Peyer's patch (tissue), 4 donors: ENCODE measurements at regions not wholly inside any gene's neighbourhood (a gene's known extent, or its start where the extent isn't known, plus 50 kb on each side); places are given as distances from the start of the nearest gene placed in this dataset.

Experiments
- POLR2A ChIP-seq, 2 donors: fragments of 450-650 bp; IDR thresholded peaks; one replicate each; pipeline ENCODE4 v1.5.1; 2017; ENCODE audit warnings: antibody characterized with exemption in 2 of 2, mild to moderate bottlenecking in 2 of 2, moderate library complexity in 2 of 2
- TF ChIP-seq, protein P1 (sequence below), 6 experiments: fragments of 450-650 bp in 4 of 6; fragments of 200-600 bp in 2 of 6; sonication (generic) in 1 of 6; IDR thresholded peaks; one replicate each; pipeline ENCODE4 v1.5.1; 2017 to 2019; ENCODE audit warnings: antibody characterized with exemption in 6 of 6, mild to moderate bottlenecking in 3 of 6, moderate library complexity in 1 of 6

DNA sequence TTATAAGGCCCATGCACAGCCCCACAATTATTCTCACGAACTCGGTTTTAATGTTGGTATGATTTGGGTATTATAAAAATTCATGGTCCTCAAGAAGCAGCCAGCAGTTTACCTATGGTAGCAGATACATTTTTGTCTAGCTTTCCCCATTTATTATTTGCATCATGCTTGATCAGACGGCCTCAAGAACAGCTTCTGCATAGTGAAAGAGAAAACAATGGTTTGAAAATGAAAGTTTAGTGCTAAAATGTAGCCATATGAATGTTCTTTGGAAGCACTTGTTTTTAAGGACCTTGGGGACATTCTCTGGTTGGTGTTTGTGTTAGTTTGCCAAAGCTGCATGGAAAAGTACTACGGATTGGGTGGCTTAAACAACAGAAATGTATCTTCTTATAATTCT lies 72.4 kb upstream of the CPHXL start:
- TF ChIP-seq, protein P1, sequence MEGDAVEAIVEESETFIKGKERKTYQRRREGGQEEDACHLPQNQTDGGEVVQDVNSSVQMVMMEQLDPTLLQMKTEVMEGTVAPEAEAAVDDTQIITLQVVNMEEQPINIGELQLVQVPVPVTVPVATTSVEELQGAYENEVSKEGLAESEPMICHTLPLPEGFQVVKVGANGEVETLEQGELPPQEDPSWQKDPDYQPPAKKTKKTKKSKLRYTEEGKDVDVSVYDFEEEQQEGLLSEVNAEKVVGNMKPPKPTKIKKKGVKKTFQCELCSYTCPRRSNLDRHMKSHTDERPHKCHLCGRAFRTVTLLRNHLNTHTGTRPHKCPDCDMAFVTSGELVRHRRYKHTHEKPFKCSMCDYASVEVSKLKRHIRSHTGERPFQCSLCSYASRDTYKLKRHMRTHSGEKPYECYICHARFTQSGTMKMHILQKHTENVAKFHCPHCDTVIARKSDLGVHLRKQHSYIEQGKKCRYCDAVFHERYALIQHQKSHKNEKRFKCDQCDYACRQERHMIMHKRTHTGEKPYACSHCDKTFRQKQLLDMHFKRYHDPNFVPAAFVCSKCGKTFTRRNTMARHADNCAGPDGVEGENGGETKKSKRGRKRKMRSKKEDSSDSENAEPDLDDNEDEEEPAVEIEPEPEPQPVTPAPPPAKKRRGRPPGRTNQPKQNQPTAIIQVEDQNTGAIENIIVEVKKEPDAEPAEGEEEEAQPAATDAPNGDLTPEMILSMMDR (IDR thresholded peaks at IDR 0.05): no peak
- no peak for TF ChIP-seq POLR2A (IDR thresholded peaks at IDR 0.05)
